ENCODE measurements at regions not wholly inside any gene's neighbourhood (a gene's known extent, or its start where the extent isn't known, plus 50 kb on each side); places are given as distances from the start of the nearest gene placed in this dataset.
A peak's percentile ranks its signal among the peaks of the same experiment; 100 is the strongest.

- peak; percentile 88 for DNase-seq
- H3K36me3 Mint-ChIP-seq (ENCODE audit: low read depth), result no peaks in the 10 kb centered on the region
- H3K4me1 Mint-ChIP-seq, result no peaks in the 10 kb centered on the region
- H3K4me3 Mint-ChIP-seq, result no peak overlapping the region
- H3K27ac Mint-ChIP-seq, result no peak overlapping the region
- no peaks in the 10 kb centered on the region for H3K9me3 Mint-ChIP-seq
- peaks cover 7% of the 10 kb centered on the region for H3K27me3 Mint-ChIP-seq
- intact Hi-C loops (cut with micrococcal nuclease), result loop anchor here (1.0 to 10.0 kb wide), 4 partner anchors 33 to 451 kb away; no protein-coding TSS in a partner anchor
Measured at GRCh38 chr6:152863618-152864326, 113.2 kb downstream of the VIP start.

DNA sequence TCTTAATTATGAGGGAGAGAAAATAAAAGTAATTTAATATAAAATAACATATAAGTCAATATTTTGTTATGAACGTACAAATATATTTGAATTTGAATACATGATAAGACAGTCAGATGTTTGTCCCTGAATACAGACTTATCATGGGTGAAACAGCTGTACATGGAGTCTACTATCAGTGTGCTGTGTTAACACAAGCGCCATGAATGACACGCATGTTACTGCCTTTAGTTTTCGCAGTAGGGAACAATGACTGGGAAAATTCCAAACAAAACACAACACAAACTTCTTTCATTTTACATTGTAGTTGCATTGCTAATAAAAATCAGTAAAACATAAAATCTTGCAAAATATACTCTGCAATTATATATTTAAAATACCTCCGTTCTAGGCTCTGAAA lies 108.6 kb downstream of the FBXO5 start:
- no peak overlapping the region for H3K4me3 Mint-ChIP-seq
- DNase-seq, result no peak
- no peaks in the 10 kb centered on the region for H3K4me1 Mint-ChIP-seq
- no peaks in the 10 kb centered on the region for H3K36me3 Mint-ChIP-seq (ENCODE audit: low read depth)
- peaks cover 2% of the 10 kb centered on the region for H3K27me3 Mint-ChIP-seq
- H3K9me3 Mint-ChIP-seq, result peaks cover under 1% of the 10 kb centered on the region
- no peak overlapping the region for H3K27ac Mint-ChIP-seq
- intact Hi-C loops (cut with micrococcal nuclease), result no loop called here

DNA sequence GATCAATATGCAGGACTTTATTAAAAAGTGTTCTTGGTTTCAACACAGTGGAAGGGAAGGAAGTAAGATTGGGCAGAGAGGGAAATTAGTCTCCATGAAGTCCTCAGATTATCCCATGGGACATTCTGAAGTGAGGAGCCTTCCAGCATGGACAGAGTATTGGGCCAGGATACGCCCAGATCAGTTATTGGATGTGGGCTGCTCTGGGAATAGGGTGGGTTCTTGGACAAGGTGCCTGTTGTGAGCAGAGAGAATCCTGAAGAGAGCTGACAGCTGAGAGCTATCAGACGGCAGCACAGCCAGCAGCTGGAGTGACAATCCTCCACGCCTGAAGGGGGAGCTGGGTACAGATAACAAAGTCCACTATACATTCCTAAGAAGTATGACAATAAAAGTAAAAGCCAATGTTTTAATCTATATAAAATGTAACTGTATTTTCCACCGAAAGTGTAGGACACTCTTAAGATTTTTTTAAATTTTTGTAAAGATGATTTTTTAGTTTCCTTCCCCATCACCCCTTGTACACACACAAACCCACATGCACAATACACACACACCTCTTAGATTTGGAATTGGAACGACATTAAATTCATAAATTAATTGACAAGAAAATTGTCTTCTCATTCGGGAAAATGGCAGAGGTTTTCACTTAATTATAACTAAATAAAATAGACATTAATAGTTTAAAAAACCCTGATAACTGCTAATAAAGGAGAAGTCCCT lies 107.8 kb downstream of the FBXO5 start:
- no peak for DNase-seq
- Mint-ChIP-seq H3K4me3 (no peak overlapping the region), H3K4me1 (no peaks in the 10 kb centered on the region), H3K27ac (no peak overlapping the region), H3K36me3 (ENCODE audit: low read depth) (no peaks in the 10 kb centered on the region), H3K27me3 (peaks cover 2% of the 10 kb centered on the region), H3K9me3 (peaks cover 4% of the 10 kb centered on the region)
- intact Hi-C loops (cut with micrococcal nuclease), result no loop called here

DNA sequence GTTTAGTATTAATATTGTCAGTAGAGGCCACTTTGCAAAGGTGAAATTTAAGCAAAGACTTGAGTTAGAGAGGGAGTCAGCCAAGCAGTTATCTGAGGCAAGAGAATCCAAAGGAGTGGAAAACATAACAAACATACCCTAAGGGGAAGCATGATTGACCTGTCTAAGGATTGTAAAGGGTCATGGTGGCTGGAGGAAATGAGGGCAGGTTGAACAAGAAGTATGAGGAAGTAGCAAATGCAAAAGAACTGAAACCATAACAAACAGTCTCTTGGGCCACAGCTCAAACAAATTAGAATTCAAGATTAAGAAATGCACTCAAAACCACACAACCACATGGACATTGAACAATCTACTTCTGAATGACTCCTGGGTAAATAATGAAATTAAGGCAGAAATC lies 103.2 kb downstream of the FBXO5 start:
- Mint-ChIP-seq H3K4me1 (no peaks in the 10 kb centered on the region), H3K36me3 (ENCODE audit: low read depth) (no peaks in the 10 kb centered on the region), H3K4me3 (no peak overlapping the region), H3K9me3 (peaks cover 4% of the 10 kb centered on the region), H3K27me3 (no peaks in the 10 kb centered on the region), H3K27ac (no peak overlapping the region)
- intact Hi-C loops (cut with micrococcal nuclease), result no loop called here
- no peak for DNase-seq

GRCh38 chr6:152893187-152893586 lies 89.7 kb downstream of the FBXO5 start:
- intact Hi-C loops (cut with micrococcal nuclease), result no loop called here
- Mint-ChIP-seq H3K27ac (no peak overlapping the region), H3K9me3 (no peaks in the 10 kb centered on the region), H3K4me3 (no peak overlapping the region), H3K36me3 (ENCODE audit: low read depth) (no peaks in the 10 kb centered on the region), H3K27me3 (peaks cover 15% of the 10 kb centered on the region), H3K4me1 (peaks cover 3% of the 10 kb centered on the region)
- DNase-seq, result no peak

GRCh38 chr6:152896923-152897322 lies 85.9 kb downstream of the FBXO5 start:
- H3K4me1 Mint-ChIP-seq, result peaks cover 3% of the 10 kb centered on the region
- DNase-seq, result no peak
- intact Hi-C loops (cut with micrococcal nuclease), result loop anchor here (2.0 kb wide), 1 partner anchor 32 kb away; no protein-coding TSS in a partner anchor
- no peaks in the 10 kb centered on the region for H3K9me3 Mint-ChIP-seq
- H3K4me3 Mint-ChIP-seq, result no peak overlapping the region
- H3K27me3 Mint-ChIP-seq, result peaks cover 17% of the 10 kb centered on the region
- H3K27ac Mint-ChIP-seq, result no peak overlapping the region
- no peaks in the 10 kb centered on the region for H3K36me3 Mint-ChIP-seq (ENCODE audit: low read depth)

GRCh38 chr6:152897807-152898399 lies 84.9 kb downstream of the FBXO5 start:
- H3K9me3 Mint-ChIP-seq, result no peaks in the 10 kb centered on the region

DNA sequence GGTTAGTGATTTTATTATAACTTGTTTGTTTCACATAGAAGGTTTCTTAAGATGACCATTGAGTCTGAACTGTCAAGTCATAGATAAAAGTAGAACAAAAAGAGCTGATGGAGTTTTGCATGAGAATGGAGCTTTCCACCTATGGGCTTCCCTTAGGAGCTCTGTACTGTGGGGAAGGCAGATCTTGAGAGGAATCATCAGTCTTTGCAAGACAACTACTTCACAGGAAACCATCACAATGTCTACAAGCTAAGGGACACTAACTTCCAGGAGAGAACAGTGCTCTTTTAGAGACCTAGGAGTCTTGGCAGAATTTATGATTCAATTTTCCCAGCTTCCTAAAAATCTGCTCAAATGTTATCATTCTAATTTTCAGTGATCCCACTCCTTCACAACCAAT lies 78.2 kb downstream of the FBXO5 start:
- Mint-ChIP-seq H3K36me3 (ENCODE audit: low read depth) (no peaks in the 10 kb centered on the region), H3K4me1 (no peaks in the 10 kb centered on the region), H3K4me3 (no peak overlapping the region), H3K9me3 (no peaks in the 10 kb centered on the region), H3K27me3 (peaks cover 14% of the 10 kb centered on the region), H3K27ac (no peak overlapping the region)
- intact Hi-C loops (cut with micrococcal nuclease), result no loop called here
- no peak for DNase-seq

More at GRCh38 chr6:152897807-152898399, 84.9 kb downstream of the FBXO5 start:
- no peaks in the 10 kb centered on the region for H3K36me3 Mint-ChIP-seq (ENCODE audit: low read depth)
- DNase-seq, result peak; percentile 91
- no peak overlapping the region for H3K27ac Mint-ChIP-seq
- H3K4me3 Mint-ChIP-seq, result no peak overlapping the region
- H3K27me3 Mint-ChIP-seq, result peaks cover 21% of the 10 kb centered on the region
- intact Hi-C loops (cut with micrococcal nuclease), result loop anchor here (2.0 kb wide), 1 partner anchor 33 kb away; no protein-coding TSS in a partner anchor
- H3K4me1 Mint-ChIP-seq, result peaks cover 3% of the 10 kb centered on the region

DNA sequence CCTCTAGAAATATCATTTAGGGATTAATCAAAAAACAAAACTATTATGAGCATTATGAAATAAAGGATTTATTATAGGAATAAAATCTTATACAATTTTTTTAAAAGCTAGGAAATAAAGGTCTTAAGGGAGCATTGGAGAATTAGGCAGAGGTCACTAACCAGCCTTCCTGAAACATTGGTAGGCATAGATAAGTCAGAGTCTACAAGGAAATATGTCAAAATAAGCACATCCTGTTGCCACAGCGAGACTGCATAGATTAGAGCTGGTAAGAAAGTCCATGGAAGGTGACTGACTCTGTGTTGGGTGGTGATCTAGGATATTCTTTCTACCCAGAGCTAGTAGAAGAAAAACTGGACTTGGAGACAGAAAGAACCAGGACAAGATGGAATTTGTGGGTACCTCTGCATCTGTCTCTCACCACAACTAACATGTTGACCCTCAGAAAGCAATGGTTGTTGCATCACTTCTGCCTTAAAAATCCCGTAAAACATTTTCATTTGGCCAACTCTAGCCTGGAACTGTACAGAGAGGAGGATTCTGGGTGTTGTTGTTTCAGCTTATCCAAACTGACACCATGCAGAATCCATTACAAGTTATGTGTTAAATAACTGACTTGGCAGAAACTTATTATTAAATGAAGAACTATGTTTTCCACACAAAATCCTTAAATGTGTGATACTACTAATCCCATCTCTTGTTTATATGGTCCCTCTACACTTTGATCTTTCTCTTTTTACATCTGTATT lies 77.1 kb downstream of the FBXO5 start:
- H3K4me3 Mint-ChIP-seq, result no peak overlapping the region
- peaks cover 14% of the 10 kb centered on the region for H3K27me3 Mint-ChIP-seq
- intact Hi-C loops (cut with micrococcal nuclease), result no loop called here
- no peaks in the 10 kb centered on the region for H3K4me1 Mint-ChIP-seq
- no peaks in the 10 kb centered on the region for H3K9me3 Mint-ChIP-seq
- no peak for DNase-seq
- H3K36me3 Mint-ChIP-seq (ENCODE audit: low read depth), result no peaks in the 10 kb centered on the region
- H3K27ac Mint-ChIP-seq, result no peak overlapping the region

GRCh38 chr6:152909241-152909640 lies 73.6 kb downstream of the FBXO5 start:
- Mint-ChIP-seq H3K4me3 (no peak overlapping the region), H3K27me3 (peaks cover 7% of the 10 kb centered on the region), H3K4me1 (no peaks in the 10 kb centered on the region), H3K9me3 (no peaks in the 10 kb centered on the region), H3K36me3 (ENCODE audit: low read depth) (no peaks in the 10 kb centered on the region), H3K27ac (no peak overlapping the region)
- DNase-seq, result no peak
- intact Hi-C loops (cut with micrococcal nuclease), result no loop called here

- no peak for DNase-seq
- Mint-ChIP-seq H3K4me3 (no peak overlapping the region), H3K4me1 (no peaks in the 10 kb centered on the region), H3K27ac (no peak overlapping the region), H3K27me3 (peaks cover 5% of the 10 kb centered on the region), H3K9me3 (no peaks in the 10 kb centered on the region), H3K36me3 (ENCODE audit: low read depth) (no peaks in the 10 kb centered on the region)
- intact Hi-C loops (cut with micrococcal nuclease), result no loop called here
Measured at GRCh38 chr6:152916035-152916434, 66.8 kb downstream of the FBXO5 start.

- no peak overlapping the region for H3K4me3 Mint-ChIP-seq
- intact Hi-C loops (cut with micrococcal nuclease), result no loop called here
- H3K27ac Mint-ChIP-seq, result no peak overlapping the region
- H3K36me3 Mint-ChIP-seq (ENCODE audit: low read depth), result no peaks in the 10 kb centered on the region
- peaks cover 2% of the 10 kb centered on the region for H3K27me3 Mint-ChIP-seq
- no peak for DNase-seq
- H3K9me3 Mint-ChIP-seq, result no peaks in the 10 kb centered on the region
- H3K4me1 Mint-ChIP-seq, result no peaks in the 10 kb centered on the region
Measured at GRCh38 chr6:152918991-152919390, 63.9 kb downstream of the FBXO5 start.

GRCh38 chr6:152920016-152920415 lies 62.8 kb downstream of the FBXO5 start:
- intact Hi-C loops (cut with micrococcal nuclease), result no loop called here

More at GRCh38 chr6:152920016-152920415, 62.8 kb downstream of the FBXO5 start:
- Mint-ChIP-seq H3K27ac (no peak overlapping the region), H3K27me3 (peaks cover 2% of the 10 kb centered on the region), H3K4me1 (no peaks in the 10 kb centered on the region), H3K9me3 (no peaks in the 10 kb centered on the region), H3K36me3 (ENCODE audit: low read depth) (no peaks in the 10 kb centered on the region), H3K4me3 (no peak overlapping the region)
- DNase-seq, result no peak

Data from activated CD4-positive, alpha-beta T cell treated with anti-CD3 and anti-CD28 coated beads, Interleukin-2, amount 10 ng/mL, durations not matched to agents 24 days and 14 days (primary cell).